WTC11 (cell line): ENCODE measurements at regions not wholly inside any gene's neighbourhood (a gene's known extent, or its start where the extent isn't known, plus 50 kb on each side); places are given as distances from the start of the nearest gene placed in this dataset.

Source experiments
- ATAC-seq: fragments of 200-7000 bp; cut with Tn5 transposase; 2 replicates; pipeline ENCODE4 v1.10.0; 2021; ENCODE audit warnings: mild to moderate bottlenecking, moderate library complexity
- CTCF ChIA-PET: fragments of 300-600 bp; sonication (Branson Sonifier 250); formaldehyde crosslinking; loops from one replicate; lab custom pipeline; 2021; ENCODE audit warnings: antibody characterized with exemption; lab: Charles Lee
- POLR2A ChIA-PET: fragments of 350-600 bp; sonication (Branson Sonifier 250); formaldehyde crosslinking; loops from one replicate; lab custom pipeline; 2021; ENCODE audit warnings: antibody characterized with exemption; lab: Charles Lee
- DNase-seq: peaks from one replicate; pipeline ENCODE4 v3.0.0; 2021; ENCODE audit warnings: low spot score
- H3K27ac Mint-ChIP-seq: 2 replicates; pipeline ENCODE4 v1.8.0; 2021; ENCODE audit warnings: mixed read lengths
- H3K27me3 Mint-ChIP-seq: 2 replicates; pipeline ENCODE4 v1.8.0; 2021; ENCODE audit warnings: low read depth, mild to moderate bottlenecking, moderate library complexity, mixed read lengths
- H3K36me3 Mint-ChIP-seq: 2 replicates; pipeline ENCODE4 v1.8.0; 2021; ENCODE audit warnings: mixed read lengths
- H3K4me1 Mint-ChIP-seq: 2 replicates; pipeline ENCODE4 v1.8.0; 2022; ENCODE audit warnings: mixed read lengths
- H3K4me3 Mint-ChIP-seq: 2 replicates; pipeline ENCODE4 v1.8.0; 2021; ENCODE audit warnings: mild to moderate bottlenecking, moderate library complexity, mixed read lengths
- H3K9me3 Mint-ChIP-seq: 2 replicates; pipeline ENCODE4 v1.8.0; 2021; ENCODE audit warnings: mixed read lengths
- ESRRA ChIP-seq: sonication (generic); formaldehyde crosslinking; IDR thresholded peaks from 2 replicates; pipeline ENCODE4 v1.8.1; 2022; ENCODE audit warnings: mild to moderate bottlenecking, missing genetic modification reagents, borderline replicate concordance
- GABPB1 ChIP-seq: sonication (generic); formaldehyde crosslinking; IDR thresholded peaks from 2 replicates; pipeline ENCODE4 v1.8.1; 2023; ENCODE audit warnings: mild to moderate bottlenecking, missing genetic modification reagents
- HMGA2 ChIP-seq: fragments of 250-450 bp; sonication (Bioruptor Pico); IDR thresholded peaks from 2 replicates; pipeline ENCODE4 v1.4.0; 2021; ENCODE audit warnings: mild to moderate bottlenecking, moderate library complexity
- NFE2L1 ChIP-seq: sonication (generic); formaldehyde crosslinking; IDR thresholded peaks from 2 replicates; pipeline ENCODE4 v1.8.1; 2023; ENCODE audit warnings: missing genetic modification reagents
- TCF7 ChIP-seq: sonication (generic); formaldehyde crosslinking; IDR thresholded peaks from 2 replicates; pipeline ENCODE4 v1.8.0; 2022; ENCODE audit warnings: mild to moderate bottlenecking, low read depth, missing genetic modification reagents, moderate library complexity
- ZNF121 ChIP-seq: sonication (generic); formaldehyde crosslinking; IDR thresholded peaks from 2 replicates; pipeline ENCODE4 v1.8.0; 2023; ENCODE audit warnings: missing genetic modification reagents
- ZNF138 ChIP-seq: sonication (generic); formaldehyde crosslinking; conservative IDR thresholded peaks from 2 replicates; pipeline ENCODE4 v1.8.1; 2022; ENCODE audit warnings: mild to moderate bottlenecking, moderate library complexity, missing genetic modification reagents
- ZNF396 ChIP-seq: fragments of 250-450 bp; sonication (Bioruptor Pico); IDR thresholded peaks from 2 replicates; pipeline ENCODE4 v1.8.0; 2021; ENCODE audit warnings: mild to moderate bottlenecking, moderate library complexity, borderline replicate concordance
- TF ChIP-seq, protein P1 (sequence below): sonication (generic); formaldehyde crosslinking; IDR thresholded peaks from 2 replicates; pipeline ENCODE4 v1.8.0; 2022; ENCODE audit warnings: missing genetic modification reagents
- TF ChIP-seq, protein P2 (sequence below): sonication (generic); formaldehyde crosslinking; IDR thresholded peaks from 2 replicates; pipeline ENCODE4 v1.8.0; 2022; ENCODE audit warnings: mild to moderate bottlenecking, missing genetic modification reagents
- TF ChIP-seq, protein P3 (sequence below): sonication (generic); formaldehyde crosslinking; conservative IDR thresholded peaks from 2 replicates; pipeline ENCODE4 v1.8.1; 2023; ENCODE audit warnings: mild to moderate bottlenecking, low read depth, missing genetic modification reagents, moderate library complexity
- TF ChIP-seq, protein P4 (sequence below): sonication (generic); formaldehyde crosslinking; IDR thresholded peaks from 2 replicates; pipeline ENCODE4 v1.8.1; 2022; ENCODE audit warnings: low read depth, missing genetic modification reagents, borderline replicate concordance
- TF ChIP-seq, protein P5 (sequence below): fragments of 250-450 bp; sonication (Bioruptor Pico); conservative IDR thresholded peaks from 2 replicates; pipeline ENCODE4 v1.9.0; 2021; ENCODE audit warnings: mild to moderate bottlenecking
- TF ChIP-seq, protein P6 (sequence below): sonication (generic); formaldehyde crosslinking; IDR thresholded peaks from 2 replicates; pipeline ENCODE4 v1.8.1; 2023; ENCODE audit warnings: mild to moderate bottlenecking, missing genetic modification reagents, borderline replicate concordance
- TF ChIP-seq, protein P7 (sequence below): sonication (generic); formaldehyde crosslinking; IDR thresholded peaks from 2 replicates; pipeline ENCODE4 v1.8.1; 2023; ENCODE audit warnings: mild to moderate bottlenecking, missing genetic modification reagents, moderate library complexity
- TF ChIP-seq, protein P8 (sequence below): fragments of 250-450 bp; sonication (Bioruptor Pico); IDR thresholded peaks from 2 replicates; pipeline ENCODE4 v1.8.0; 2021; ENCODE audit warnings: mild to moderate bottlenecking

DNA sequence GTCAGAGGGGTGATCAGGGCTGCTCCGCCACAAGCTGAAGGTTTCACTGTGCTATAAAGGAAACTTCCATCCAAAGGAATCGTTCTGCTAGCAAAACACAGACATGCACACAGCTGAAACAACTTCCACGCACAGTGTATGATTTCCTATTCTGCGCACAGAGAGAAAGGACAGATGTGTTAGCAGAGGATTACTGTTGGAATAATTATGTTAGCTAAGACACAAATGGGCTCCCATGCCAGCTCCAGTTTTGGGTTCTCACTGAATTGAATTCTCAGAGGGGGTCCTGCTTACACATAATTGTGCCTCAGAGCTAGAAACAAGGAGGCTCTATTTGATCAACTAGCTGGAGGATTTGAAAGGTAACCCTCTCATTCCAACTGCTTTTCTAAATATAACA, 352.4 kb downstream of the IRX2 start (continued):
- TF ChIP-seq, protein P1, sequence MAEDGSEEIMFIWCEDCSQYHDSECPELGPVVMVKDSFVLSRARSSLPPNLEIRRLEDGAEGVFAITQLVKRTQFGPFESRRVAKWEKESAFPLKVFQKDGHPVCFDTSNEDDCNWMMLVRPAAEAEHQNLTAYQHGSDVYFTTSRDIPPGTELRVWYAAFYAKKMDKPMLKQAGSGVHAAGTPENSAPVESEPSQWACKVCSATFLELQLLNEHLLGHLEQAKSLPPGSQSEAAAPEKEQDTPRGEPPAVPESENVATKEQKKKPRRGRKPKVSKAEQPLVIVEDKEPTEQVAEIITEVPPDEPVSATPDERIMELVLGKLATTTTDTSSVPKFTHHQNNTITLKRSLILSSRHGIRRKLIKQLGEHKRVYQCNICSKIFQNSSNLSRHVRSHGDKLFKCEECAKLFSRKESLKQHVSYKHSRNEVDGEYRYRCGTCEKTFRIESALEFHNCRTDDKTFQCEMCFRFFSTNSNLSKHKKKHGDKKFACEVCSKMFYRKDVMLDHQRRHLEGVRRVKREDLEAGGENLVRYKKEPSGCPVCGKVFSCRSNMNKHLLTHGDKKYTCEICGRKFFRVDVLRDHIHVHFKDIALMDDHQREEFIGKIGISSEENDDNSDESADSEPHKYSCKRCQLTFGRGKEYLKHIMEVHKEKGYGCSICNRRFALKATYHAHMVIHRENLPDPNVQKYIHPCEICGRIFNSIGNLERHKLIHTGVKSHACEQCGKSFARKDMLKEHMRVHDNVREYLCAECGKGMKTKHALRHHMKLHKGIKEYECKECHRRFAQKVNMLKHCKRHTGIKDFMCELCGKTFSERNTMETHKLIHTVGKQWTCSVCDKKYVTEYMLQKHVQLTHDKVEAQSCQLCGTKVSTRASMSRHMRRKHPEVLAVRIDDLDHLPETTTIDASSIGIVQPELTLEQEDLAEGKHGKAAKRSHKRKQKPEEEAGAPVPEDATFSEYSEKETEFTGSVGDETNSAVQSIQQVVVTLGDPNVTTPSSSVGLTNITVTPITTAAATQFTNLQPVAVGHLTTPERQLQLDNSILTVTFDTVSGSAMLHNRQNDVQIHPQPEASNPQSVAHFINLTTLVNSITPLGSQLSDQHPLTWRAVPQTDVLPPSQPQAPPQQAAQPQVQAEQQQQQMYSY: no peak
- TF ChIP-seq HMGA2 (CRISPR knock-in tag) (no peak), ESRRA (CRISPR knock-in tag) (no peak), ZNF138 (CRISPR knock-in tag) (no peak), ZNF121 (no peak)
- TF ChIP-seq, protein P2, sequence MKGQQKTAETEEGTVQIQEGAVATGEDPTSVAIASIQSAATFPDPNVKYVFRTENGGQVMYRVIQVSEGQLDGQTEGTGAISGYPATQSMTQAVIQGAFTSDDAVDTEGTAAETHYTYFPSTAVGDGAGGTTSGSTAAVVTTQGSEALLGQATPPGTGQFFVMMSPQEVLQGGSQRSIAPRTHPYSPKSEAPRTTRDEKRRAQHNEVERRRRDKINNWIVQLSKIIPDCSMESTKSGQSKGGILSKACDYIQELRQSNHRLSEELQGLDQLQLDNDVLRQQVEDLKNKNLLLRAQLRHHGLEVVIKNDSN (CRISPR knock-in tag): no peak
- TF ChIP-seq, protein P3, sequence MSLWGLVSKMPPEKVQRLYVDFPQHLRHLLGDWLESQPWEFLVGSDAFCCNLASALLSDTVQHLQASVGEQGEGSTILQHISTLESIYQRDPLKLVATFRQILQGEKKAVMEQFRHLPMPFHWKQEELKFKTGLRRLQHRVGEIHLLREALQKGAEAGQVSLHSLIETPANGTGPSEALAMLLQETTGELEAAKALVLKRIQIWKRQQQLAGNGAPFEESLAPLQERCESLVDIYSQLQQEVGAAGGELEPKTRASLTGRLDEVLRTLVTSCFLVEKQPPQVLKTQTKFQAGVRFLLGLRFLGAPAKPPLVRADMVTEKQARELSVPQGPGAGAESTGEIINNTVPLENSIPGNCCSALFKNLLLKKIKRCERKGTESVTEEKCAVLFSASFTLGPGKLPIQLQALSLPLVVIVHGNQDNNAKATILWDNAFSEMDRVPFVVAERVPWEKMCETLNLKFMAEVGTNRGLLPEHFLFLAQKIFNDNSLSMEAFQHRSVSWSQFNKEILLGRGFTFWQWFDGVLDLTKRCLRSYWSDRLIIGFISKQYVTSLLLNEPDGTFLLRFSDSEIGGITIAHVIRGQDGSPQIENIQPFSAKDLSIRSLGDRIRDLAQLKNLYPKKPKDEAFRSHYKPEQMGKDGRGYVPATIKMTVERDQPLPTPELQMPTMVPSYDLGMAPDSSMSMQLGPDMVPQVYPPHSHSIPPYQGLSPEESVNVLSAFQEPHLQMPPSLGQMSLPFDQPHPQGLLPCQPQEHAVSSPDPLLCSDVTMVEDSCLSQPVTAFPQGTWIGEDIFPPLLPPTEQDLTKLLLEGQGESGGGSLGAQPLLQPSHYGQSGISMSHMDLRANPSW (CRISPR knock-in tag): no peak

DNA sequence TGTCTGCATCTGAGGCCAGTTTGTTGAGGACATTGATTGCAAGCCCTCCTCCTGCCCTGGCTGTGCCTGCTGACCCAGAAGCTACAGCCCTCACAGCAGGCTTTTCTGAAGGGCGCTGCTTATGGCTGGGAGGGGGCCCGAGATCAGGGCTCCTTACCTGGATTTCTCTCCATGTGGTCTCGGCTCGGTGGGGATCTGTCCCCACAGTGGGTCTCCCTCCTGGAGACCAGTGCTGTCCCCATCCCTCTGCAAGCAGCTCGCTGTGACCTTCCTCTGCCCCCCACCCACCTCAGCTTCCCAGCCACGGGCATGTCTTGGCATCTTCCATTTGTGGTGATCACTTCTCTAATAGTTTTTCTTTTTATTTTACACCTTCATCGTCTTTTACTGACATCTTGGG, 357.9 kb downstream of the IRX2 start:
- no peak for DNase-seq
- POLR2A ChIA-PET: no interaction called here
- ATAC-seq: no peak
- H3K4me1 Mint-ChIP-seq: no peaks in the 10 kb centered on the region
- TF ChIP-seq NFE2L1: no peak
- no peaks in the 10 kb centered on the region for H3K36me3 Mint-ChIP-seq
- no peak overlapping the region for H3K4me3 Mint-ChIP-seq
- H3K27ac Mint-ChIP-seq: no peak overlapping the region
- H3K9me3 Mint-ChIP-seq: 0 out of 2 replicates have a peak, but pooled peaks cover 5% of the 10 kb centered on the region
- CTCF ChIA-PET: no interaction called here
- no peaks in the 10 kb centered on the region for H3K27me3 Mint-ChIP-seq

DNA sequence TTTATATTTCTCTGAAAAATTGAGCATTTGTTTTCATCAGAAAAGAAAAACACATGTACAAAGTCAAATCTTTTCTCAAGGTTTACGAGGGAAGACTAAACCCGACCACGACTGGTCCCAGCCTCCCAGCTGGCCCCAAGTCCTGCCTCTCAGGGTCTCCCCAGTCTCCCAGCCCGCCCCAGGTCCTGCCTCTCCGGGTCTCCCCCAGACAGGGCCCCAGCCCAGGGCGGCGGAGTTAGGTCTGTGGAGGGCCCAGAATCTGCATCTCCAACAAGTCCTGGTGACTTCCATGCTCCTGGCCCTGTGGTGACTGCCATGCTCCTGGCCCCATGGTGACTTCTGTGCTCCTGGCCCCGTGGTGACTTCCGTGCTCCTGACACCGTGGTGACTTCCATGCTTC, 359.9 kb downstream of the IRX2 start:
- ATAC-seq (no peak), DNase-seq (no peak)
- Mint-ChIP-seq H3K27ac (no peak overlapping the region), H3K36me3 (no peaks in the 10 kb centered on the region), H3K27me3 (no peaks in the 10 kb centered on the region), H3K9me3 (0 out of 2 replicates have a peak, but pooled peaks cover 5% of the 10 kb centered on the region), H3K4me1 (no peaks in the 10 kb centered on the region), H3K4me3 (no peak overlapping the region)
- ChIA-PET POLR2A (no interaction called here), CTCF (no interaction called here)
- TF ChIP-seq, protein P4, sequence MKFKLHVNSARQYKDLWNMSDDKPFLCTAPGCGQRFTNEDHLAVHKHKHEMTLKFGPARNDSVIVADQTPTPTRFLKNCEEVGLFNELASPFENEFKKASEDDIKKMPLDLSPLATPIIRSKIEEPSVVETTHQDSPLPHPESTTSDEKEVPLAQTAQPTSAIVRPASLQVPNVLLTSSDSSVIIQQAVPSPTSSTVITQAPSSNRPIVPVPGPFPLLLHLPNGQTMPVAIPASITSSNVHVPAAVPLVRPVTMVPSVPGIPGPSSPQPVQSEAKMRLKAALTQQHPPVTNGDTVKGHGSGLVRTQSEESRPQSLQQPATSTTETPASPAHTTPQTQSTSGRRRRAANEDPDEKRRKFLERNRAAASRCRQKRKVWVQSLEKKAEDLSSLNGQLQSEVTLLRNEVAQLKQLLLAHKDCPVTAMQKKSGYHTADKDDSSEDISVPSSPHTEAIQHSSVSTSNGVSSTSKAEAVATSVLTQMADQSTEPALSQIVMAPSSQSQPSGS (CRISPR knock-in tag): no peak
- TF ChIP-seq, protein P5, sequence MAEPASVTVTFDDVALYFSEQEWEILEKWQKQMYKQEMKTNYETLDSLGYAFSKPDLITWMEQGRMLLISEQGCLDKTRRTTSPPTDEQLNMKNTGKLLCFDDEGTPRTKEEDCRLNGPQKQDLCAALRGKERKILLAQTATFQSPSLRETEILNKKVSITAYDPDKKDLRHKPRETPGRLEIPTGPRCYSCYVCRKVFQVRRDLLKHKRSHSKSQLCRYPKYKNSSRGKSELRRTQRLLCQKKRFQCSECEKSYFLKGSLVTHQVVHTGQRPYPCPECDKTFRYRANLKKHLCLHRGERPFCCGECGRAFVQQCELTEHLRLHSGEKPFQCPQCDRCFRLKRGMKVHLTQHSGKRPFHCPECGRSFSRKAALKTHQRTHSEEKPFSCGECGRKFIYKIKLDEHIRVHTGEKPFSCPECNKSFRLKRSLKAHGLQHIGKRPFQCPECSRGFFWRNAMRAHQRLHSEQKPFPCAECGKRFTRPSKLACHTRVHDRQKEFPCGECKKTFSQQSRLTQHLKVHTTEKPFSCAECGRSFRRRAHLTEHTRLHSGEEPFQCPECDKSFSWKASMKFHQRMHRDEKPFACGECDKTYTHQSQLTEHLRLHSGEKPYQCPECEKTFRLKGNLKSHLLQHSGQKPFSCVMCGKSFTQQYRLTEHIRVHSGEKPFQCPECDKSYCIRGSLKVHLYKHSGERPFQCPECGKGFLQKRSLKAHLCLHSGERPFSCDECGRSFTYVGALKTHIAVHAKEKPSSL (CRISPR knock-in tag): no peak
- TF ChIP-seq TCF7 (no peak), GABPB1 (CRISPR knock-in tag) (no peak), ZNF396 (CRISPR knock-in tag) (no peak)
- TF ChIP-seq, protein P6, sequence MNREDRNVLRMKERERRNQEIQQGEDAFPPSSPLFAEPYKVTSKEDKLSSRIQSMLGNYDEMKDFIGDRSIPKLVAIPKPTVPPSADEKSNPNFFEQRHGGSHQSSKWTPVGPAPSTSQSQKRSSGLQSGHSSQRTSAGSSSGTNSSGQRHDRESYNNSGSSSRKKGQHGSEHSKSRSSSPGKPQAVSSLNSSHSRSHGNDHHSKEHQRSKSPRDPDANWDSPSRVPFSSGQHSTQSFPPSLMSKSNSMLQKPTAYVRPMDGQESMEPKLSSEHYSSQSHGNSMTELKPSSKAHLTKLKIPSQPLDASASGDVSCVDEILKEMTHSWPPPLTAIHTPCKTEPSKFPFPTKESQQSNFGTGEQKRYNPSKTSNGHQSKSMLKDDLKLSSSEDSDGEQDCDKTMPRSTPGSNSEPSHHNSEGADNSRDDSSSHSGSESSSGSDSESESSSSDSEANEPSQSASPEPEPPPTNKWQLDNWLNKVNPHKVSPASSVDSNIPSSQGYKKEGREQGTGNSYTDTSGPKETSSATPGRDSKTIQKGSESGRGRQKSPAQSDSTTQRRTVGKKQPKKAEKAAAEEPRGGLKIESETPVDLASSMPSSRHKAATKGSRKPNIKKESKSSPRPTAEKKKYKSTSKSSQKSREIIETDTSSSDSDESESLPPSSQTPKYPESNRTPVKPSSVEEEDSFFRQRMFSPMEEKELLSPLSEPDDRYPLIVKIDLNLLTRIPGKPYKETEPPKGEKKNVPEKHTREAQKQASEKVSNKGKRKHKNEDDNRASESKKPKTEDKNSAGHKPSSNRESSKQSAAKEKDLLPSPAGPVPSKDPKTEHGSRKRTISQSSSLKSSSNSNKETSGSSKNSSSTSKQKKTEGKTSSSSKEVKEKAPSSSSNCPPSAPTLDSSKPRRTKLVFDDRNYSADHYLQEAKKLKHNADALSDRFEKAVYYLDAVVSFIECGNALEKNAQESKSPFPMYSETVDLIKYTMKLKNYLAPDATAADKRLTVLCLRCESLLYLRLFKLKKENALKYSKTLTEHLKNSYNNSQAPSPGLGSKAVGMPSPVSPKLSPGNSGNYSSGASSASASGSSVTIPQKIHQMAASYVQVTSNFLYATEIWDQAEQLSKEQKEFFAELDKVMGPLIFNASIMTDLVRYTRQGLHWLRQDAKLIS (CRISPR knock-in tag): no peak
- TF ChIP-seq, protein P7, sequence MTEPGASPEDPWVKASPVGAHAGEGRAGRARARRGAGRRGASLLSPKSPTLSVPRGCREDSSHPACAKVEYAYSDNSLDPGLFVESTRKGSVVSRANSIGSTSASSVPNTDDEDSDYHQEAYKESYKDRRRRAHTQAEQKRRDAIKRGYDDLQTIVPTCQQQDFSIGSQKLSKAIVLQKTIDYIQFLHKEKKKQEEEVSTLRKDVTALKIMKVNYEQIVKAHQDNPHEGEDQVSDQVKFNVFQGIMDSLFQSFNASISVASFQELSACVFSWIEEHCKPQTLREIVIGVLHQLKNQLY (CRISPR knock-in tag): no peak
- TF ChIP-seq, protein P8, sequence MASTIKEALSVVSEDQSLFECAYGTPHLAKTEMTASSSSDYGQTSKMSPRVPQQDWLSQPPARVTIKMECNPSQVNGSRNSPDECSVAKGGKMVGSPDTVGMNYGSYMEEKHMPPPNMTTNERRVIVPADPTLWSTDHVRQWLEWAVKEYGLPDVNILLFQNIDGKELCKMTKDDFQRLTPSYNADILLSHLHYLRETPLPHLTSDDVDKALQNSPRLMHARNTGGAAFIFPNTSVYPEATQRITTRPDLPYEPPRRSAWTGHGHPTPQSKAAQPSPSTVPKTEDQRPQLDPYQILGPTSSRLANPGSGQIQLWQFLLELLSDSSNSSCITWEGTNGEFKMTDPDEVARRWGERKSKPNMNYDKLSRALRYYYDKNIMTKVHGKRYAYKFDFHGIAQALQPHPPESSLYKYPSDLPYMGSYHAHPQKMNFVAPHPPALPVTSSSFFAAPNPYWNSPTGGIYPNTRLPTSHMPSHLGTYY (CRISPR knock-in tag): no peak
